IPS DF 4.7 (cell line): ENCODE measurements at regions not wholly inside any gene's neighbourhood (a gene's known extent, or its start where the extent isn't known, plus 50 kb on each side); places are given as distances from the start of the nearest gene placed in this dataset.
"Not testable (repeated sequence)": the region's sequence is repeated elsewhere in the genome, so short reads cannot be mapped to it uniquely, and the experiment has no call there.

ENCODE experiments used
- DNase-seq: peaks from one replicate; pipeline ENCODE4 v3.0.0-alpha.2; 2013; ENCODE audit warnings: low spot score; ENCODE audit errors: extremely low read depth

DNA sequence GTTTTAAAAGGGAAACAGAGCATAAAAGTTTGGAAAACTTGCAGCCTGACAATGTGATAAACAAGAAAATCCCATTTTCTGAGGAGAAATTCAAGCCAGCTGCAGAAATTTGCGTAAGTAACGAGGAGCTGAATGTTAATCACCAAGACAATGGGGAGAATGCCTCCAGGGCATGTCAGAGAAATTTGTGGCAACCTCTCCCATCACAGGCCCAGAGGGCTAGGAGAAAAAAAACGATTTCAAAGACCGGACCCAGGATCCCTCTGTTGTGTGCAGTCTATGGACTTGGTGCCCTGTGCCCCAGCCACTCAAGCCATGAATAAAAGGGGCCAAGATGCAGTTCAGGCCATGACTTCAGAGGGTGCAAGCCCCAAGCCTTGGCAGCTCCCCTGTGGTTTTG is 355.4 kb upstream of the NDST3 start:
- no peak for DNase-seq

DNA sequence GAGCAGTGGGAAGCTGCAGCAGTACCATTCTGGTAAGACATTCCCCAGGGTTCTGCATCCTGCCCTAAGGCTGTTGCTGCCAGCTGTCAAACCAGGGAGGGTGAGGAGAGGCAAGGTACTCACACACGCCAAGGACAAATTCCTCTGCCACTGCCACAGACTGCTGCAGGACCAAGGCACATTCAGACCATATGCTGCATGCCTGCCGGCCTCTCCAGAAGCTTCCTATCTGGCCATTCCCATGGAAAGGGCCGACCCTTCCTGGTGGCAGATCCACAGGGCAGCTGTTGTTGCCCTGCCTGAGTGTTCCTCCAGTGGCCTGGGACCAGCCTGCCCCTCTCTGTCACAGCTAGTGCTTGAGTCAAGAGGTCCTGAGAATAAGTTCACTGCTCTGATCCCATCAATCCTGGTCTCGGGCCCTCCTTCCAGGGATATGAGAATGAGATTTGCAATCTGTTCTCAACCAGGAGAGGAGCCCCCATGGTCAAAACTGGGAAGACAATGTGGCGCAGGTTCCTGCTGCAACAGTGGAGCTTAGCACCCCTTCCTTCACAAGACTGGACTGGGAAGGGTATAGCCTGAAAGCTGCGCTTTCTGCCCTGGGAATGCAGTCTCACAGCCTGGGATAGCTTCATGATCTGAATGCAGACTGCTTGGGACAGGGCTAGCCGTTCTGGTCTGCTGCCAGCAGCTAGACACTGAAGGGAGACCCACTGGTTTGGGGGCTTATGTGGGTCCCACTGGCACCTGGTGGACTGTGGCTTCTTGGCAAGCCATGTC is 342.5 kb upstream of the NDST3 start:
- DNase-seq = no peak

DNA sequence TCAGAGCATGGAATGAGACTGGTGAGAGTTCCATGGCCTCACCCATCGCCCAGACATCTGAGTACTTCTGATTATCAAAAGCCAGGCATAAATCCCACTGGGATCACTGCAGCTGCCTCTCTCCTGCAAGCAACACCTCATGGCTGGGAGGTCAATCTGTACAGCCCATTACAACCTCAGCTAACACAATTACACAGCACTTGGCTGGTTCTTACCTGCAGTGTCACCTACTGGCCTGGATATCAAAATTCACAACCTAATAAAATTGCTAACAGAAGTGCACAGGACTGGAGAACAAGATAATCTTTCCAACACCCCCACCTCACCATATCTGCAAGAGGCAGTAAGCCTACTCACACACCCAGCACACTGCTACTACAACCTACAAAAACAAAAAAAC is 341.7 kb upstream of the NDST3 start:
- no peak for DNase-seq

DNA sequence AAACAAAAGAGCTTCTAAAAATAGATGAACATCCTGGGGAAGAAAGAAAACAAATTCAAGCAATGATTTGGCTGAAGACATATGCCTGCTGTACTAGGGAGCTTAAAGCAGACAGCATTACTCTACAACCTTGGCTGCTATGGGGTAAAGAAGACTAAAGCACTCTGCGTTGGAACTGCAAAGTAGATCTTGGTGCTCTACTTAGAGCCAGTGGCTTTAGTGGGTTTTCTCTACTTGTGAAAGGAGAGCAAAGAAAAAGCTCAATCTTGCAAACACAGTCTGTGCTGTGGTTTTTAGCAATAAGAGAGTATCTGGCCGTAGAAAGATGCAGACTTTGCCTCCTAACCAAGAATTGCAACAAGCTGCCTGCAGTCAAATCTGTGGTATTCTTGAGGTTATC is 334.7 kb upstream of the NDST3 start:
- no peak for DNase-seq

DNA sequence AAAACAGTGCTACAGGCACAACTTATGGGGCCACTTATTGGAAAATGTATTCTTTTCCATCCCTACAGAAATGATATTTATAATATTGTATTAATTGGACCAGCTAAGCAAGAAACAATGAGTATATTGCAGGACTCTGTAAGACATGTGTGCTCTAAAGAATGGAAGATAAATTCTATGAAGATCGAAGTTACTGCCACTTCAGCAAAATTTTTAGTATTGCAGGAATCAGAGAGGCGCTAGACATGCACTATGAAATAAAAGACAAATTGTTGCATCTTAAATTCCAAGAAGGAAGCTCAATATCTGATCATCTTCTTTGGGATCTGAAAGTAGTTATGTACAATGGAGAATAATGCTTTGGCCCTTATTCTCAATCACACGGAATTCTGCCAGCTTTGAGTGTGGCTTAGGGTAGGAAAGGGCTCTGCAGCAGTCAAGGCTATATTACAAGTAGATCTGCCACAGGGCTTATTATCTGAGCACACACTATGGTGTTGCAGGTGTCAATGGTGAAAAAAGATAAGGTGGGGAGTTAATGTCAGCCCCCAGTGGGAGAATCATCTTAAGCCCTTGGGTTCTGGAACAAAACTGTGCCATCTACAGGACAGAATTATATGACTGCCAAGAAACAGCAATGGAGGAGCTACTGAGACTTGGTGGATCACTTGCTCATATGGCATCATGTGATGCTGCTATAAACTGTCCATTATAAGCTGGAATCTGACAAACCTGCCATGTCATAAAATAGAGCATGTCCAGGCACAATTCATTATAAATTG is 334.0 kb upstream of the NDST3 start:
- DNase-seq = peak; percentile 14

DNA sequence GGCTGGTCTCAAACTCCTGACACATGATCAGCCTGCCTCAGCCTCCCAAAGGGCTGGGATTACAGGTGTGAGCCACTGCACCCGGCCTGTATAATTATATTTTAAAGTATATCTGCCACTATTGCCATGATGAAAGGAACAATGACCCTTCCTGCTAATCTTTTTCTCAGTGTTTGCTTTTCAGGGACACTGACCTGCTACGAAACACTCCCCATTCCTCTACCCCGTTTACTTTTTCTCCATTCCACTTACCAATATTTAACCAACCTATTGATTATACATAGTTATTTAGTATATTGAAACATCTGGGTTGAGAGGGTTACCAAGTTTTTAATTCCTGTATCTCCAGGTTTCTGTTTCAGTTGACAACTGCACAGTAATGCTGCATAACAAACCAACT is 331.9 kb upstream of the NDST3 start:
- DNase-seq = no peak

DNA sequence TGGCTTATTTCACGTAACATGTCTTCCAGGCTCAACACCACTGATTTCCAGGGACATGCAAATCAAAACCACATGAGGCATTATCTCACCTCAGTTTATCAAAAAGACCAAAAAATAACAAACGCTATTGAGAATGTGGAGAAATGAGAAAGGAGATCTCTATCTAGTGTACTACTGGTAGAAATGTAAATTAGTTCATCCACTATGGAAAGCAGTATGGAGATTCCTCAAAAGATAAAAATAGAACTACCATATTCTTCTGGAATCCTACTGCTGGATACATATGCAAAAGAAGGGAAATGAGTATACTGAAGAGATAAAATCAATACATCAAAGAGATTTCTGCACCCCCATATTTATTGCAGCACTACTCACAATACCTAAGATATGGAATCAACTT is 329.6 kb upstream of the NDST3 start:
- DNase-seq = no peak

- DNase-seq = no peak
Observed at GRCh38 chr4:117740736-117741135, 293.6 kb upstream of the NDST3 start.

DNA sequence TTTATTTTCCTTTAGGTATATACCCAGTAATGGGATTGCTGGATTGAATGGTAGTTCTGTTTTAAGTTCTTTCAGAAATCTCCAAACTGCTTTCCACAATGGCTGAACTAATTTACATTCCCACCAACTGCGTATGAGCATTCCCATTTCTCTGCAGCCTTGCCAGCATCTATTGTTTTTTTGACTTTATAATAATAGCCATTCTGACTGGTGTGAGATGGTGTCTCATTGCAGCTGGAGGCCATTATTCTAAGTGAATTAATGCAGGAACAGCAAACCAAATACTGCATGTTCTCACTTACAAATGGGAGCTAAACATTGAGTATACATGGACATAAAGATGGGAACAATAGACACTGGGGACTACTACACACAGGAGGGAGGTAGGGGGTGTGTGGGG is 288.9 kb upstream of the NDST3 start:
- DNase-seq = not testable (repeated sequence)

DNA sequence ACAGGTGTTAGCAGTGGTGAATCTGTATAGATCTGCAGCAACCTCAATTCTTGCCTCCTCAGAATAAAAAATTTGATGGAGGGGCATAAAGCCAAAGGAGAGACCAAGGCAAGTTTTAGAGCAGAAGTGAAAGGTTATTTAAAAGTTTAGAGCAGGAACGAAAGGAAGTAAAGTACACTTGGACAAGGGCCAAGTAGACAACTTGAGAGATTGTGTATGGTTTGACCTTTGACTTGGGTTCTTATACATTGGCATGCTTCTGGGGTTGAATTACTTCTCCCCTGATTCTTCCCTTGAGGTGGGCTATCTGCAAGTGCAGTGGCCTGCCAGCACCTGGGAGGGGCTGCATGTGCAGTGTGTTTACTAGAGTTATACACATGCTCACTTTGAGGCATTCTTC is 278.8 kb upstream of the NDST3 start:
- no peak for DNase-seq

DNA sequence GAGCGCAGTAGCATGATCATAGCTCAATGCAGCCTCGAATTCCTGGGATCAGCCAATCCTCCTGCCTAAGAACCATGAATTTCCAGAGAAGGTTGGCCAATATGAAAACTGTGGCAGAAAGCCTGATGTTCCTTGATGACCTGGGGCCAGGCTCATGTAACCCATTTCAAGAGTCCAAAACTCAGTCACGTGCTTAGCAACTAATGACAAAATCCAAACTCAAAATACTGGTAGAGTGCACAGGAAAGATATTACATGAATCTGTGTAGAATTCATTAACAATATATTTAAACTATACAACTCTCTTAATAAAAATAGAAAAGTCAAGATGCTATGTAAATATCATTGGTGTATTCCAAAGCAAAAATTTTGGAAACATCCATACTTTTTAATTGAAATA is 265.7 kb upstream of the NDST3 start:
- DNase-seq = no peak

GRCh38 chr4:117770269-117771102 is 263.8 kb upstream of the NDST3 start:
- no peak for DNase-seq

DNA sequence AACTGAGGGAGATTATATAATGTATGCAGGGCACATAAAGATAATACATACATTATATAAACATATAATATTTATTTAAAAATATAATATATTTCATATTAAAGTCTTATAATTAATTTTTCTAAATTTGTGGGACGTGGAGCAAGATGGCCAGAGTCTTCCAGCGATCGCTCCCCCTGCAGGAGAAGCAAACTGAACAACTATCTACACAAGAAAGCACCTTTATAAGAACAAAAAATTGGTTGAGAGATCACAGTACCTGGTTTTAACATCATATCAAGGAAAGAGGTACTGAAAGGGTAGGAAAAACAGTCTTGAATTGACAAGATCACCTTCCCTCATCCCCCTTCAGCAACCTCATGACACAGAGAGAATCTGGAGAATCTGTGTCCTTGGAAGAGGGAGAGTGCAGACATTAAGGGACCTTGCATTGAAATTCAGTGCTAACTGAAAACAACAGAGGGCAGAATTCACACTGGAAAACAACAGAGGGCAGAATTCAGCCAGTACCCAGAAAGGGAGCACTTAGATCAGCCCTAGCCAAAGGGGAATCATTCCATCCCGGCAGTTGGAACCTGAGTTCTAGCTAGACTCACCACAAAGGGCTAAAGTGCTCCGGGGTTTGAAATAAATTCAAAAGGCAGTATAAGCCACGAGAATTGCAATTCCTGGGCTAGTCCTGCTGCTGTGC is 262.5 kb upstream of the NDST3 start:
- peak; percentile 28 for DNase-seq

- DNase-seq = no peak
Observed at GRCh38 chr4:117773064-117773936, 261.0 kb upstream of the NDST3 start.

DNA sequence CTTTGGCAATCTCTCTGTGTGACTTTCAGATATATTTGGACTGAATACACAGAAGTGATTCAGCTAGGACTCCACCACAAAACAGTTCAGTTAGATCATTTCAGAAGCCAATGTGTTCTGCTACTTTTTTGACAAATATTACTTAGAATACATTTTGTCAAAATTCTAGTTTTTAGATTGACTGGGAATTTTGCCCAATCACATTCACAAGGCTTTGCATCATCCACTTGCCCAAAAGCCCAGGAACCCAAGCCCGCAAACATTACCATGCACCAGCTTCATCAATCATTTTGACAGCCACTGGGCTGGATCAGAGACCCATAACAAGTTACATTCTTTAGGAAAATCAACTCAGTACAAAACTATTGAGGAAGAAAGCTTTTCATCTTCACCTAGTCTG is 256.6 kb upstream of the NDST3 start:
- DNase-seq = no peak

DNA sequence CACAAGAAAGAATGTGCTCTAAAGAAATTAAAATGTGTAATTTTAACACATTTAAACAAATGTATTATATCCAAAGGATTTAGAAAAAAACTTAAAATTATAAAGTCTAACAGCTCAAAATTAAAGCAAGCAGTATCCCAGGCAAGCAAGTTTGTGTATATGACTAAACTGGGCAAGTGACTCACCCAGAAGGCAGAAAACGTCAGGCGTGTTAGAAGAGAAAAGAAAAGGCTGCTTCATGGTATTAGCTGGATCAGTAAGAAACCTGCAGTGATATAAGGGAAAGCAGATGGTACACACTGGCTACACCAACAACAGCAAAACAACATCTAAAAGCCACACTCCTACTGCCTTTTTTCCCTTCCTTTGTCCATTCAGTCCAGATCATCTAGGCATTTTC is 250.6 kb upstream of the NDST3 start:
- DNase-seq = no peak

GRCh38 chr4:117784266-117784665 is 250.0 kb upstream of the NDST3 start:
- no peak for DNase-seq

- DNase-seq = no peak
Observed at GRCh38 chr4:117786566-117786965, 247.7 kb upstream of the NDST3 start.

GRCh38 chr4:117793845-117794480 is 240.3 kb upstream of the NDST3 start:
- no peak for DNase-seq

DNA sequence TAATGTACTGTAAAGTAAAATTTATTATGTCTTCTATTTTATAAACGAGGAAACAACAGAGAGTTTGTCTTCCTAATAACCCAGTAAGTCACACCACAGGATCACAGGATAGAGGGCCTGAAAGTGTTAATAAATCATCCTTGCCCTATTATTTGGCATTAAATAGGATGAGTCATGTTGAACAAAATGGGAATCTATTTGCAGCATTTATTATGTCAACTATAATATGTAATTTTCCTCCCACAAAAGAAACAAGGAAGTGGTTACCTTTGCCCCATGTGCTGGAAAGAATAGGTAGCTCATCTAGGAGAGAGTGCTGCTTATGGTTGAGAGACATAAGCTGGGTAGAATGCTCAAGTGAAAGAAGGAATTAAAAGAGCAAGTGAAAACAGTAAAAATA is 237.6 kb upstream of the NDST3 start:
- no peak for DNase-seq
